IPS-18a (cell line): ENCODE measurements at regions not wholly inside any gene's neighbourhood (a gene's known extent, or its start where the extent isn't known, plus 50 kb on each side); places are given as distances from the start of the nearest gene placed in this dataset.

Experiments used
- H3K27ac ChIP-seq: one replicate; pipeline ENCODE4 v1.5.1; 2013; ENCODE audit warnings: low read length
- H3K27me3 ChIP-seq: one replicate; pipeline ENCODE4 v1.6.1; 2013; ENCODE audit warnings: mild to moderate bottlenecking, low read length; ENCODE audit not compliant: control insufficient read depth, insufficient read depth
- H3K36me3 ChIP-seq: one replicate; pipeline ENCODE4 v1.6.1; 2013; ENCODE audit warnings: low read depth, low read length; ENCODE audit not compliant: control insufficient read depth
- H3K4me1 ChIP-seq: one replicate; pipeline ENCODE4 v1.6.1; 2013; ENCODE audit warnings: low read depth, low read length; ENCODE audit not compliant: control insufficient read depth
- H3K4me3 ChIP-seq: one replicate; pipeline ENCODE4 v1.5.1; 2013; ENCODE audit warnings: low read length
- H3K9ac ChIP-seq: one replicate; pipeline ENCODE4 v1.6.1; 2013; ENCODE audit warnings: mild to moderate bottlenecking, low read length, moderate library complexity
- H3K9me3 ChIP-seq: one replicate; pipeline ENCODE4 v1.6.1; 2013; ENCODE audit warnings: low read depth, low read length; ENCODE audit not compliant: control insufficient read depth

DNA sequence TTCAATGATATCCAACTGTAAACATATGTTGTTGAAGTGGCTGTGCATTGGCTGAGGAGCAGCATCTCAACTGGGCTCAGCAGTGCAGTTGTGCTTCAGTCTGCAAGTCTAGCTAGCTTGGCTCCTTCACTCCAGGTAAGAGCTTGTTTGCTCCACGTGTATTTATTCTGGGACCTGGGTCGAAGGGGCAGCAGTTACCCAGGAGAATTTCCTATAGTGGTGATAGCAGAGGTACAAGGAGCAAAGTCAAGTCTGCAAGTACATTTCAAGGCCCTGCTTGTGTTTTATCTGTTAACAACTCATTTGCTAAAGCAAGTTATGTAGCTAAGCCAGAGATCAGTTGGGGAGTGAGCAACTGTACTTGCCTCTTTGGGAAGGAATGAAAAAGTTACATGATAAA, 286.2 kb upstream of the UMPS start:
- H3K36me3 ChIP-seq, result no peaks in the 10 kb centered on the region
- no peak overlapping the region for H3K9ac ChIP-seq
- peaks cover 5% of the 10 kb centered on the region for H3K4me1 ChIP-seq
- H3K9me3 ChIP-seq, result no peaks in the 10 kb centered on the region
- no peaks in the 10 kb centered on the region for H3K27me3 ChIP-seq
- no peak overlapping the region for H3K4me3 ChIP-seq
- no peak overlapping the region for H3K27ac ChIP-seq

DNA sequence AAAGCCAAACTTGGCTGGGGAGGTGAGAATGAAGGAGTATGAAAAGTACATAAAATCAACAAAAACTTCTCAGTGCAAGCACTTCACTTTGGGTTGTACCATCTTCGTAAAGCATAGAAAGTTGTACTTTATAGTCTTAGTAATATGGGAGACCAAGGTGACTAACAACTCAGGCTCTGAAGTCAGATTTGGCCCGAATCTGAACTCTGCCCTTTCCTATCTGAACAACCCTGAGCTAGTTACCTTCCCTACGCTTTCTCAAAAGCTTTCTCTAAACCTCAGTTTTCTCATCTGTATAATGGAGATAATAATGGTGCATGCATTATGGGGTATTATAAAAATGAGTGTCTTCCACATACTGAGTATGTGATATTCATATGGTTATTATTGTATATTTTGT, 285.4 kb upstream of the UMPS start:
- peaks cover 5% of the 10 kb centered on the region for H3K4me1 ChIP-seq
- no peak overlapping the region for H3K9ac ChIP-seq
- H3K4me3 ChIP-seq, result no peak overlapping the region
- H3K9me3 ChIP-seq, result no peaks in the 10 kb centered on the region
- H3K27ac ChIP-seq, result no peak overlapping the region
- no peaks in the 10 kb centered on the region for H3K27me3 ChIP-seq
- H3K36me3 ChIP-seq, result no peaks in the 10 kb centered on the region

DNA sequence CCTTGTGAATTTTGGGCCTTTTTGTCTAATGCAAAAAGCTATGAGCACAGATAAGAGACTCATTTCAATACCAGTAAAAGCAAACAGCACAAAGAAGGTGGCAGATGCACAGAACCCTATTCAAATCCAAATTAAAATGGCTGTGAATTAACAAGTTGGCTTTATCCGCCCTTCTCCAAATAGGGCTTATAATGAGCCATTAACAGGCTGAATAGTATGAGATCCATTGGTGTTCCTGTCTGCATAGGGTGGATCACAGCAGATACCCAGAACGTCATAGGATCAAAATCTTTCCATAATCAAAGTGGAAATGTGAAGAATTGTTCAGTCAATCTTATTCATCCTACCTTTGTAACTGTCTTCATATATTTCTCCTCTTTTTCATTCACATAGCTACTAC, 282.4 kb upstream of the UMPS start:
- Histone ChIP-seq H3K27me3 (no peaks in the 10 kb centered on the region), H3K4me1 (no peaks in the 10 kb centered on the region), H3K36me3 (no peaks in the 10 kb centered on the region), H3K9ac (no peak overlapping the region), H3K4me3 (no peak overlapping the region), H3K27ac (no peak overlapping the region), H3K9me3 (no peaks in the 10 kb centered on the region)

DNA sequence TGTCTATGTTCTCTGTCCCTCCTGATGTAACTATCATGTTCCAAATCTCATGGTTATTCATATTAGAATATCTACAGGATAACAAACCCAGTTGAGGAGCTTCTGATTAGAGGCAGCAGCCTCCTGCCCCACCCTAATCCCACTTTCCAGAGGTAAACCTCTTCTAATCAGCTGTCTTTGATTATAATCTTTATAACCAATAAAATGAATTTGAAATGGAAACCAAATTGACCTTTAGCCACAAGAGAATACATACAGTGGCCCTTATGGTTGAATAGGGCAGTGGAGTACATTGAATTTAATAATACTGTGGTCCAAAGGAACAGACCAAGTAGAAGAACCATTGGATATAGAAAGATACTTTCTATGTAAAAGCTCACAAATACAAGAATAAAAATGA, 281.3 kb upstream of the UMPS start:
- H3K4me3 ChIP-seq, result no peak overlapping the region
- no peaks in the 10 kb centered on the region for H3K9me3 ChIP-seq
- H3K27ac ChIP-seq, result no peak overlapping the region
- H3K4me1 ChIP-seq, result no peaks in the 10 kb centered on the region
- no peaks in the 10 kb centered on the region for H3K36me3 ChIP-seq
- H3K27me3 ChIP-seq, result no peaks in the 10 kb centered on the region
- no peak overlapping the region for H3K9ac ChIP-seq

GRCh38 chr3:124450366-124450765, 279.9 kb upstream of the UMPS start:
- H3K4me3 ChIP-seq, result no peak overlapping the region
- H3K9ac ChIP-seq, result no peak overlapping the region
- H3K9me3 ChIP-seq, result no peaks in the 10 kb centered on the region
- no peaks in the 10 kb centered on the region for H3K27me3 ChIP-seq
- no peaks in the 10 kb centered on the region for H3K4me1 ChIP-seq
- no peak overlapping the region for H3K27ac ChIP-seq
- no peaks in the 10 kb centered on the region for H3K36me3 ChIP-seq

DNA sequence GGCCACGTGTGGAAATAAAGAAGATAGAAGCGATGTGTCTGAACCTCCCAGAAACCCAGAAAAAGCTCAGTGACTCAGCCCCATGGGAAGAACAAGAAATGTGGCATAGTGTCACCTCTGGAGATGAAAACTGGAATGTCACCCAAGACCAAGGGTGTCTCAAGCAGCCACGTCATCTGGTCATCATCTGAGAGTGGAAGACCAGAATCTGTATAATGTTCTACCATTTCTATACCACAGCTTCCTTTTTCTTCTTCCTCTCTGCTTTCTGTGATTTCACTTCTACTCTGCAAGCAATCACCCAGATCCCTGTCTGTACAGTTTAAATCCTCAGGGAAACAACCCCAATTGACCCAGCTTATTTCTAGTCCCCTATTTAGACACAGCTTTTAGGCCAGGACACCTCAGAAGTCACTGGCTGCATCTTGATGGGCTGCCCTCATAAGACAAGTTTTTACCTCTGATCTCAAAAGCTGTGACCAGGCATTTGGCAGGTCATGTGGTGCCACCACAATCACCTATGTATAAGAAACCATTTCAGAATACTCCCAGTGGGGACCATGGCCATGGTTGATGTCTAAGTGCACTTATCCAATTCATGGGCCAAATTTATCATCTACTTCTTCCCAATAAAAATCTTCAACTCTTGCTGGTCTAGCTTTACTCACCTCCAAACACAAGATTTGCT, 278.5 kb upstream of the UMPS start:
- H3K4me1 ChIP-seq, result no peaks in the 10 kb centered on the region
- H3K36me3 ChIP-seq, result no peaks in the 10 kb centered on the region
- no peak overlapping the region for H3K27ac ChIP-seq
- no peak overlapping the region for H3K4me3 ChIP-seq
- no peak overlapping the region for H3K9ac ChIP-seq
- no peaks in the 10 kb centered on the region for H3K27me3 ChIP-seq
- no peaks in the 10 kb centered on the region for H3K9me3 ChIP-seq

DNA sequence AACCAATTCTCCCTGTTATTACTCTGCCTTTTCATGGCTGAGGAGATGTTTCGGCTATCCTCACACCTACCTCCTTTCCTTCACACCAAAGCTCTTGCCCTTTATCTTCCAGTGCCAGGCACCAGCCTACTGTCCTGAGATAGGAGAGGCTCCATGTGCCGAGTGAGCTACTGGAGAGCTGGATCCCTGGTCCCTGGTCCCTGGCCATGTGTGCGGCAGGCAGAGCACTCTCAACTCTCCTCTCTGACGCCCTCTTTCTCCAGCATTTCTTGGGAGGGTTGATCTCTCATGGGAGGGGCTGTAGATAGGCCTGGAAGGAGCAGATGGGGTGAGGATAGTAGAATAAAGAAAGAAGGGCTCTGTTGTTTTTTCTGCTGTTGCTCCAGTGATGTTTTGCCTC, 277.1 kb upstream of the UMPS start:
- Histone ChIP-seq H3K4me1 (no peaks in the 10 kb centered on the region), H3K9ac (no peak overlapping the region), H3K27me3 (no peaks in the 10 kb centered on the region), H3K27ac (no peak overlapping the region), H3K9me3 (no peaks in the 10 kb centered on the region), H3K36me3 (no peaks in the 10 kb centered on the region), H3K4me3 (no peak overlapping the region)

DNA sequence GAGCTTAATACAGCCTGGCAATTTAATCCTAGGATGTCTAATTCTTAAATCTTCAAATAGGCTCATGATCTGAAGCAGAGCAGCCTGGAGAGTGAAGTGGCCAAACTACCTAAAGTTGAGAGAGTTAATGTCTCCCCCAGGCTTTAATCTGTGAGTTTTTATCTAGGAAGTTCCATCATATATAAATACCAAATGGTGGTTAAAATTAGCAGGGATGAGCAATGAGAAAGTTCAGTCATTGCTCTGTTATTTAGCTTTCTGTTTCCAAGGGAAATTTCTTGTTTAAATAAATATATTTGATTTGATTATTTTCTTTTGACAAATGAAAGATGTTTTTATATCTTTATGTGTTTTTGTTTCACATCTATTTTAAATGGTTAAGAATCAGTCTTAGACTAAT, 274.4 kb upstream of the UMPS start:
- Histone ChIP-seq H3K9ac (no peak overlapping the region), H3K9me3 (no peaks in the 10 kb centered on the region), H3K4me1 (no peaks in the 10 kb centered on the region), H3K27me3 (no peaks in the 10 kb centered on the region), H3K36me3 (no peaks in the 10 kb centered on the region), H3K4me3 (no peak overlapping the region), H3K27ac (no peak overlapping the region)

DNA sequence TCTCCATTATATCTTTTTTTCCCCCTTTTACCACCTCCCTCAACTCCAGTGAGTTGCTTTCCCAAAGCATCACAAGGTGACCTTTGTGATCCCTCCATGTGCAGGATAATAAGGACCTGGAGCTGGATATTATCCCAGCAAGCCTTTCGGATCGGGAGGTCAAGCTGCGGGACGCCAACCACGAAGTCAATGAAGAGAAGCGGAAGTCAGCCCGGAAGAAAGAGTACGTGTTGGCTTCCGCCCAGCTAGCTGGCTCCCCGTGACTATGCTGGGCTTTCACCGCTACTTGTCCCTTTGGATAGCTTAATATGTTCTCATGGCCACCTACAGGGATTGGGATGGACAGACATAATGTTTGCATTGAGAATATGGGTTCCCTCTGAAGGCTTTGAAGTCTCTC, 273.7 kb upstream of the UMPS start:
- Histone ChIP-seq H3K9ac (no peak overlapping the region), H3K27me3 (no peaks in the 10 kb centered on the region), H3K4me1 (no peaks in the 10 kb centered on the region), H3K4me3 (no peak overlapping the region), H3K9me3 (no peaks in the 10 kb centered on the region), H3K27ac (no peak overlapping the region), H3K36me3 (no peaks in the 10 kb centered on the region)

- no peaks in the 10 kb centered on the region for H3K4me1 ChIP-seq
- H3K36me3 ChIP-seq, result no peaks in the 10 kb centered on the region
- no peaks in the 10 kb centered on the region for H3K9me3 ChIP-seq
- no peaks in the 10 kb centered on the region for H3K27me3 ChIP-seq
- no peak overlapping the region for H3K4me3 ChIP-seq
- H3K27ac ChIP-seq, result no peak overlapping the region
- H3K9ac ChIP-seq, result no peak overlapping the region
Measured at GRCh38 chr3:124459678-124460077, 270.6 kb upstream of the UMPS start.

DNA sequence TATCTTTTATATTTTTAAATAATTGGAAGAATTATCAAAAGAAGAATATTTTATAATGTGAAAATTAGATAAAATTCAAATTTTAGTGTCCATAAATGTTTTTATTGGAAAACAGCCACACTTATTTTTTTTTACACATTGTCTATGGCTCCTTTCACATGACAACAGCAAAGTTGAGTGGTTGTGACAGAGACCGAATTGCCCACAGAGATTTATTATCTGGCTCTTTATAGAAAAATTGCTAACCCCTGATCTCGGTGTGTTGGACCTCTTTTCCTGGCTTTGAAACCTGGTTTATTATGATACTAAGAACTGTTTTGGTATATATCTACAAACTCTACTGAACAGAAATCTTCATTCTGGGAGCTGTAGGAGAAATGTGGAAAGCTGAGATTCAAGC, 269.1 kb upstream of the UMPS start:
- H3K4me3 ChIP-seq, result no peak overlapping the region
- H3K27ac ChIP-seq, result no peak overlapping the region
- no peaks in the 10 kb centered on the region for H3K4me1 ChIP-seq
- H3K36me3 ChIP-seq, result no peaks in the 10 kb centered on the region
- no peaks in the 10 kb centered on the region for H3K27me3 ChIP-seq
- H3K9me3 ChIP-seq, result no peaks in the 10 kb centered on the region
- no peak overlapping the region for H3K9ac ChIP-seq

DNA sequence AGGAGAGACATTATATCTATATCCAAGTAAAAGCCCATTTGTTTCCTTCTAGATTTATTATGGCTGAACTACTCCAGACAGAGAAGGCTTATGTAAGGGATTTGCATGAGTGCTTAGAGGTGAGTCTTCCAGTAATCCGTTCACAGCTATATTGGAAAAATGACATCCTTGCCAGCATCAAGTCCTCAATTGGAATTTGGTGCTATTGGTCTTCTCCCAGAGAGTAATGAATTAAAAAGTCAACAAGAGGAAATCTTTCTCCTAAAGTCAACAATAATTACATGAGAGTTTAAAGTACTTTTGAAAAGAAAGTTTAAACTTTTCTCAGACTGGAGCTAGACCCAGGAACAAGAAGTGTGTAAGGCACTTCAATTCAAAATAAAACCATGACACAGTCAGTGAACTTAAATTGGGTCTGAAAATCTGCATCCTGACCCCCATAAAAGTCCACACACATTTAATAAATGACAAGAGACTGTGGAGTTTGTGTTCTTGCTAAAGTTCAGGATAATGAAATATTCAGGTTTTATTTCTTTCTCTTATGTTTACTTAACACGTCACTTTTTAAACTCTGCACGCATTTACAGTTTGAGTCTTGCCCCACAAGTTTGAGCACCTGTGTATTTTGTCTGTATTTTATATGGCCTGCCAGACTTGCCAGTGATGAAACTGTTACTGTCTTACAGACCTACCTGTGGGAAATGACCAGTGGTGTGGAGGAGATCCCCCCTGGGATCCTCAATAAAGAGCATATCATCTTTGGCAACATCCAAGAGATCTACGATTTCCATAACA, 268.2 kb upstream of the UMPS start:
- no peak overlapping the region for H3K9ac ChIP-seq
- no peaks in the 10 kb centered on the region for H3K9me3 ChIP-seq
- H3K4me1 ChIP-seq, result no peaks in the 10 kb centered on the region
- no peak overlapping the region for H3K4me3 ChIP-seq
- no peaks in the 10 kb centered on the region for H3K27me3 ChIP-seq
- no peak overlapping the region for H3K27ac ChIP-seq
- no peaks in the 10 kb centered on the region for H3K36me3 ChIP-seq
